IMR-90 (cell line): ENCODE measurements at regions not wholly inside any gene's neighbourhood (a gene's known extent, or its start where the extent isn't known, plus 50 kb on each side); places are given as distances from the start of the nearest gene placed in this dataset.

Experiments
- ATAC-seq: fragments of 200-7000 bp; cut with Tn5 transposase; 2 replicates; pipeline ENCODE4 v1.9.1; 2020; ENCODE audit warnings: low read depth, mild to moderate bottlenecking, moderate library complexity
- BruUV-seq: library from RNA; stranded (reverse); fragments of 400-500 nt; replicated peaks from 2 replicates; lab custom pipeline; 2021; lab: Mats Ljungman, UMichigan
- CTCF ChIA-PET: fragments of 300-600 bp; formaldehyde crosslinking; extraction: SDS; loops from one replicate; lab custom pipeline; 2021; ENCODE audit warnings: antibody characterized with exemption; lab: Yijun Ruan, JAX
- POLR2A ChIA-PET: fragments of 300-600 bp; sonication (Branson Sonifier 250); formaldehyde crosslinking; loops from one replicate; lab custom pipeline; 2022; ENCODE audit warnings: antibody characterized with exemption; ENCODE audit not compliant: unreplicated experiment; lab: Charles Lee
- DNase-seq: peaks from one replicate; pipeline ENCODE4 v3.0.0; 2013
- H2AFZ ChIP-seq: replicated peaks from 2 replicates; pipeline ENCODE3; 2013; ENCODE audit warnings: low read length, mild to moderate bottlenecking; ENCODE audit not compliant: poor library complexity
- H2AK5ac ChIP-seq: 2 replicates; pipeline ENCODE4 v1.6.1; 2013; ENCODE audit warnings: low read depth, low read length, inconsistent platforms
- H2AK9ac ChIP-seq: replicated peaks from 2 replicates; pipeline ENCODE3; 2013; ENCODE audit warnings: mild to moderate bottlenecking, low read depth, low read length, moderate library complexity; ENCODE audit not compliant: poor library complexity
- H2BK120ac ChIP-seq: 2 replicates; pipeline ENCODE4 v1.6.1; 2013; ENCODE audit warnings: low read depth, low read length, inconsistent platforms
- H2BK15ac ChIP-seq: 3 replicates; pipeline ENCODE4 v1.6.1; 2013; ENCODE audit warnings: low read depth, low read length, inconsistent platforms
- H2BK20ac ChIP-seq: 2 replicates; pipeline ENCODE4 v1.6.1; 2013; ENCODE audit warnings: low read depth, mild to moderate bottlenecking, inconsistent platforms, low read length, moderate library complexity
- H2BK5ac ChIP-seq: 2 replicates; pipeline ENCODE4 v1.6.1; 2013; ENCODE audit warnings: mild to moderate bottlenecking, low read depth, low read length, inconsistent platforms; ENCODE audit not compliant: poor library complexity, severe bottlenecking
- H3K14ac ChIP-seq: replicated peaks from 2 replicates; pipeline ENCODE4 v1.6.1; 2013; ENCODE audit warnings: low read depth, low read length, inconsistent platforms
- H3K18ac ChIP-seq: 2 replicates; pipeline ENCODE4 v1.6.1; 2013; ENCODE audit warnings: low read depth, low read length, control low read depth
- H3K23ac ChIP-seq: 2 replicates; pipeline ENCODE4 v1.6.1; 2013; ENCODE audit warnings: low read depth, low read length, inconsistent platforms
- H3K27ac ChIP-seq: 2 replicates; pipeline ENCODE4 v1.5.1; 2013; ENCODE audit warnings: mild to moderate bottlenecking, control low read depth, low read length; ENCODE audit not compliant: insufficient read depth
- H3K27me3 ChIP-seq: 2 replicates; pipeline ENCODE4 v1.6.1; 2013; ENCODE audit warnings: low read length; ENCODE audit not compliant: control insufficient read depth, insufficient read depth
- H3K36me3 ChIP-seq: 2 replicates; pipeline ENCODE4 v1.6.1; 2013; ENCODE audit warnings: low read length, mixed read lengths; ENCODE audit not compliant: control insufficient read depth, insufficient read depth
- H3K4ac ChIP-seq: 2 replicates; pipeline ENCODE4 v1.6.1; 2013; ENCODE audit warnings: low read depth, low read length, inconsistent platforms
- H3K4me1 ChIP-seq: 2 replicates; pipeline ENCODE4 v1.6.1; 2013; ENCODE audit warnings: low read length, mixed read lengths; ENCODE audit not compliant: control insufficient read depth, insufficient read depth
- H3K4me2 ChIP-seq: 2 replicates; pipeline ENCODE4 v1.6.1; 2013; ENCODE audit warnings: low read depth, mild to moderate bottlenecking, control low read depth, low read length, moderate library complexity
- H3K4me3 ChIP-seq: 2 replicates; pipeline ENCODE4 v1.5.1; 2013; ENCODE audit warnings: low read depth, mild to moderate bottlenecking, control low read depth, low read length, moderate library complexity; ENCODE audit not compliant: insufficient read depth
- H3K56ac ChIP-seq: 2 replicates; pipeline ENCODE4 v1.6.1; 2013; ENCODE audit warnings: low read length, inconsistent platforms; ENCODE audit not compliant: insufficient read depth; ENCODE audit errors: extremely low read depth
- H3K79me1 ChIP-seq, 2 experiments: 2 replicates each; pipeline ENCODE4 v1.6.1; 2013; ENCODE audit warnings: low read length in 2 of 2, inconsistent platforms in 1 of 2, low read depth in 1 of 2
- H3K9ac ChIP-seq: 2 replicates; pipeline ENCODE4 v1.6.1; 2013; ENCODE audit warnings: low read depth, low read length, control low read depth
- H3K9me1 ChIP-seq: 2 replicates; pipeline ENCODE4 v1.6.1; 2013; ENCODE audit warnings: low read length, inconsistent platforms; ENCODE audit not compliant: insufficient read depth
- H3K9me3 ChIP-seq: 2 replicates; pipeline ENCODE4 v1.6.1; 2013; ENCODE audit warnings: low read length; ENCODE audit not compliant: control insufficient read depth, insufficient read depth
- H4K20me1 ChIP-seq: 2 replicates; pipeline ENCODE4 v1.6.1; 2013; ENCODE audit warnings: low read length, inconsistent platforms; ENCODE audit not compliant: insufficient read depth
- H4K5ac ChIP-seq: 2 replicates; pipeline ENCODE4 v1.6.1; 2013; ENCODE audit warnings: mild to moderate bottlenecking, low read depth, low read length, control low read depth
- H4K8ac ChIP-seq, 2 experiments: 2 replicates each; pipeline ENCODE4 v1.6.1; 2013; ENCODE audit warnings: low read depth in 2 of 2, low read length in 2 of 2, control low read depth in 1 of 2, inconsistent platforms in 1 of 2
- H4K91ac ChIP-seq: 2 replicates; pipeline ENCODE4 v1.6.1; 2013; ENCODE audit warnings: low read depth, low read length, inconsistent platforms; ENCODE audit not compliant: insufficient read depth
- BHLHE40 ChIP-seq: fragments of 150-350 bp; IDR thresholded peaks from 2 replicates; pipeline ENCODE4 v1.6.1; 2016; ENCODE audit warnings: mild to moderate bottlenecking, low read depth, low read length
- CEBPB ChIP-seq: IDR thresholded peaks from 2 replicates; pipeline ENCODE4 v1.6.1; 2012; ENCODE audit warnings: low read depth, low read length, improper control_type of control experiment
- CTCF ChIP-seq: conservative IDR thresholded peaks from 2 replicates; pipeline ENCODE4 v1.5.1; 2012; ENCODE audit warnings: mild to moderate bottlenecking, low read depth, low read length, improper control_type of control experiment
- ELK1 ChIP-seq: fragments of 150-350 bp; IDR thresholded peaks from 2 replicates; pipeline ENCODE4 v1.6.1; 2016; ENCODE audit warnings: low read depth, mild to moderate bottlenecking, low read length, moderate library complexity, borderline replicate concordance
- MAFK ChIP-seq: IDR thresholded peaks from 2 replicates; pipeline ENCODE4 v1.6.1; 2012; ENCODE audit warnings: low read depth, low read length, improper control_type of control experiment
- MAZ ChIP-seq: IDR thresholded peaks from 2 replicates; pipeline ENCODE4 v1.6.1; 2012; ENCODE audit warnings: low read depth, mild to moderate bottlenecking, low read length, improper control_type of control experiment, moderate library complexity, borderline replicate concordance
- NFE2L2 ChIP-seq: fragments of 150-350 bp; IDR thresholded peaks from 2 replicates; pipeline ENCODE4 v1.6.1; 2016; ENCODE audit warnings: low read depth, mild to moderate bottlenecking, low read length
- POLR2A ChIP-seq: IDR thresholded peaks from 2 replicates; pipeline ENCODE4 v1.6.1; 2012; ENCODE audit warnings: mild to moderate bottlenecking, low read depth, low read length
- RAD21 ChIP-seq: IDR thresholded peaks from 2 replicates; pipeline ENCODE4 v1.6.1; 2012; ENCODE audit warnings: low read length, improper control_type of control experiment
- RFX5 ChIP-seq: IDR thresholded peaks from 2 replicates; pipeline ENCODE4 v1.8.0; 2012; ENCODE audit warnings: low read depth, mild to moderate bottlenecking, low read length, moderate library complexity
- SMC3 ChIP-seq: fragments of 150-350 bp; IDR thresholded peaks from 2 replicates; pipeline ENCODE4 v1.6.1; 2016; ENCODE audit warnings: low read depth, mild to moderate bottlenecking, antibody characterized with exemption, low read length, moderate library complexity
- whole genome bisulfite sequencing, 2 experiments: methylation state at CpG; one replicate each; pipeline versions ENCODE4 v1.1.5 to v1.1.7; 2013; ENCODE audit warnings: missing lambda C conversion rate in 2 of 2; ENCODE audit not compliant: insufficient read length in 1 of 2; ENCODE audit errors: extremely low coverage in 2 of 2; 5-methylcytosine and 5-hydroxymethylcytosine counted together
- dilution Hi-C: fragments of 300-500 bp; cut with HindIII; formaldehyde crosslinking; loops from one replicate; pipeline ENCODE4 v1.14.3; 2018; ENCODE audit warnings: low sequenced_read_pairs; ENCODE audit not compliant: unreplicated experiment
- in situ Hi-C: fragments of 300-500 bp; cut with MboI; formaldehyde crosslinking; loops from 3 replicates; pipeline ENCODE4 v1.14.3; 2019; ENCODE audit warnings: low sequenced_read_pairs, inconsistent platforms, mixed read lengths
- intact Hi-C: fragments of 100-400 bp; cut with micrococcal nuclease; formaldehyde crosslinking; loops from 2 replicates; pipeline ENCODE4 v1.10.0; 2022

GRCh38 chr6:122126894-122127293 is 272.6 kb upstream of the HSF2 start:
- no CpG with 5 or more reads among the region's 3 CpGs for WGBS, 2 experiments
- H2AFZ ChIP-seq, result no peak overlapping the region
- no peak for DNase-seq
- H3K27me3 ChIP-seq, result no peaks in the 10 kb centered on the region
- H3K9me1 ChIP-seq, result no peaks in the 10 kb centered on the region
- TF ChIP-seq MAZ (no peak), SMC3 (no peak), POLR2A (no peak), MAFK (no peak), CTCF (no peak), CEBPB (no peak), BHLHE40 (no peak), RAD21 (no peak), RFX5 (no peak), ELK1 (no peak), NFE2L2 (no peak)
- no peak overlapping the region for H3K14ac ChIP-seq
- H2BK120ac ChIP-seq, result no peak overlapping the region
- H3K4me1 ChIP-seq, result no peaks in the 10 kb centered on the region
- H3K36me3 ChIP-seq, result no peaks in the 10 kb centered on the region
- no peak overlapping the region for H4K8ac ChIP-seq
- H3K4me3 ChIP-seq, result no peak overlapping the region
- ATAC-seq, result no peak
- H3K18ac ChIP-seq, result no peak overlapping the region
- no peak overlapping the region for H3K4ac ChIP-seq
- in situ Hi-C loops, result no loop called here
- H2BK20ac ChIP-seq, result no peak overlapping the region
- no peaks in the 10 kb centered on the region for H4K20me1 ChIP-seq
- no TSS peak for BruUV-seq
- ChIA-PET POLR2A (no interaction called here), CTCF (no interaction called here)
- no peak overlapping the region for H2AK5ac ChIP-seq
- no peak overlapping the region for H3K9ac ChIP-seq
- no peaks in the 10 kb centered on the region for H3K79me1 ChIP-seq
- no peak overlapping the region for H3K56ac ChIP-seq
- no peaks in the 10 kb centered on the region for H3K9me3 ChIP-seq
- no peak overlapping the region for H3K23ac ChIP-seq
- H2BK15ac ChIP-seq, result no peak overlapping the region
- intact Hi-C loops, result no loop called here
- no peak overlapping the region for H4K5ac ChIP-seq
- H2BK5ac ChIP-seq, result no peak overlapping the region
- no peak overlapping the region for H3K27ac ChIP-seq
- no peak overlapping the region for H4K91ac ChIP-seq
- dilution Hi-C loops, result no loop called here
- H3K4me2 ChIP-seq, result no peak overlapping the region
- H2AK9ac ChIP-seq, result no peak overlapping the region
